ENCODE measurements at regions not wholly inside any gene's neighbourhood (a gene's known extent, or its start where the extent isn't known, plus 50 kb on each side); places are given as distances from the start of the nearest gene placed in this dataset.
"Not testable (repeated sequence)": the region's sequence is repeated elsewhere in the genome, so short reads cannot be mapped to it uniquely, and the experiment has no call there.

DNA sequence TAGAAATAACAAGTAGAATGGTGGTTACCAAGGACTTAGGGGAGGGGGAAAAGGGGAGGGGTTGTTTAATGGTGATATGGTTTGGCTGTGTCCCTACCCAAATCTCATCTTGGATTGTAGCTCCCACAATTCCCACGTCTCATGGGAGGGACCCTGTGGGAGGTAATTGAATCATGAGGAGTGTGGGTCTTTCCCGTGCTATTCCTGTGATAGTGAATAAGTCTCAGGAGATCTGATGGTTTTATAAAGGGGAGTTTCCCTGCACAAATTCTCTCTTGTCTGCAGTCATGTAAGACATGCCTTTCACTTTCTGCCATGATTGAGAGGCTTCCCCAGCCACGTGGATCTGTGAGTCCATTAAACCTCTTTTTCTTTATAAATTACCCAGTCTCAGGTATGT is 102.9 kb upstream of the PIAS1 start:
- ATAC-seq; H3K4me3 Mint-ChIP-seq; H3K27me3 Mint-ChIP-seq; CTCF ChIA-PET; DNase-seq; POLR2A ChIA-PET; H3K27ac Mint-ChIP-seq; H3K9me3 Mint-ChIP-seq (ENCODE audit: low read depth); H3K36me3 Mint-ChIP-seq (ENCODE audit: low read depth); intact Hi-C loops (cut with DNase I, micrococcal nuclease); H3K4me1 Mint-ChIP-seq: not testable (repeated sequence)

DNA sequence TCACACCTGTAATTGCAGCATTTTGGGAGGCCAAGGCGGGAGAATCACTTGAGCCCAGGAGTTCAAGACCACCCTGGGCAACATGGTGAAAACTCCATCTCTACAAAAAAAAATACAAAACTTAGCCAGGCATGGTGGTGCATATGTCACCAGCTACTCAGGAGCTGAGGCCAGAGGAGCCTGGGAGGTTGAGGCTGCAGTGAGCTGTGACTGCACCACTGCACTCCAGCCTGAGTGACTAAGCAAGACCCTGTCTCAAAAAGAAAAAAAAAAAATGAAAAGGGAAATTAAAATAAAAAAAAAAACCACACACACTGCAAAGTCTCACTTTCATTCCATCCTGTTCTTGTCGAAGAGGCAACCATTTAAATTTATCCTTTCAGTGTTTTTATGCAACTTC is 100.8 kb upstream of the PIAS1 start:
- ATAC-seq (no peak), DNase-seq (no peak)
- no peak overlapping the region for H3K27ac Mint-ChIP-seq
- ChIA-PET CTCF (no interaction called here), POLR2A (no interaction called here)
- H3K9me3 Mint-ChIP-seq (ENCODE audit: low read depth): no peaks in the 10 kb centered on the region
- no peaks in the 10 kb centered on the region for H3K36me3 Mint-ChIP-seq (ENCODE audit: low read depth)
- H3K4me3 Mint-ChIP-seq: no peak overlapping the region
- intact Hi-C loops (cut with DNase I, micrococcal nuclease): no loop called here
- H3K4me1 Mint-ChIP-seq: no peaks in the 10 kb centered on the region
- peaks cover 6% of the 10 kb centered on the region for H3K27me3 Mint-ChIP-seq

DNA sequence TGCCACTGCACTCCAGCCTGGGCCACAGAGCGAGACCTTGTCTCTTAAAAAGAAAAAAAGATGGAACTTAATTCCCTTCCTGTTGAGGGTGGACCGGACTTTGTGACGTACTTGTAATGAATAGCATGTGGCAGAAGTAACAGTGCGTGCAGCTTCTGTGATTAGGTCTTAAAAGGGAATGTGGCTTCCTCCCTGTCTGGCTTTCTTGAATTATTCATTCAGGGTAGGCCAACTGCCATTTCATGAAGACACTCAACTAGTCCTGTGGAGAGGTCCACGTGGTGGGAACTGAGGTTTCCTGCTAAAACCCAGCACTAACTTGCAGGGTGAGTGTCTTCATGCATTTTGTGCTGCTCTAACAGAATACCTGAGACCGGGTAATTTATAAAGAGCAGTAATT is 98.9 kb upstream of the PIAS1 start:
- H3K4me3 Mint-ChIP-seq: no peak overlapping the region
- no peak for ATAC-seq
- H3K4me1 Mint-ChIP-seq: no peaks in the 10 kb centered on the region
- no peaks in the 10 kb centered on the region for H3K9me3 Mint-ChIP-seq (ENCODE audit: low read depth)
- ChIA-PET CTCF (no interaction called here), POLR2A (no interaction called here)
- no peak for DNase-seq
- peaks cover 10% of the 10 kb centered on the region for H3K27me3 Mint-ChIP-seq
- intact Hi-C loops (cut with DNase I, micrococcal nuclease): no loop called here
- H3K36me3 Mint-ChIP-seq (ENCODE audit: low read depth): no peaks in the 10 kb centered on the region
- H3K27ac Mint-ChIP-seq: no peak overlapping the region

DNA sequence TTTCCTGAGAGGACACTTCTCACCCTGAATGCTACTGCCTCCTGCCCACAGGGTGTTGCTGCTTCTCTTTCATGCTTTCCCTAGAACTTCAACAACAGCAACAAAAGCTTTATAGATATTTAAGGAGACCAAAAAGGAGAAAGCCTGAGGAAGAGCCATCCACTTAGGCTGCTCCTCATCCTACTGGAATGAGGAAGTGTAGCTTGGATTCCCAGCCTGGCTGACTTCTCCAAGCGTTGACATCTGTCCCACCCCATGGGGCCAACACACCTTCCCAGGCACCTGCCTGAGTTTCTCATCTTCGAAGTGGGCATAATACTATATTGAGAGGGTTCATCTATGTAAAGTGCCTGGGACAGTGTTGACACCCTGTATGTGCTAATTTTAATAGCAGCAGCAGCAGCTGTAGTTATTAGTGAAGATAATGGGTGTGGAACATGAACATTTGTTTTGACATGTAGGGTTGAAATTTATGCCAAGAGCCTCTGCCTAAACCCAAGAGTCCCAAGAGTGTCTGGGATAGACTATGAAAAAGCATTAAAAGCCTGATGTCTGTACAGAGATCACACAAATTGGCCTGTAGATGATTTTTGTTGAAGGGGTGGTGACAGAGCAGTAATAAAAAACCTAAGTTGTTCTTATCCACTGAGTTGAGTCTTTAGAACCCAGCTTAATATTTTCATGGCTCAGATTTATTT is 96.5 kb upstream of the PIAS1 start:
- ChIA-PET CTCF (interaction anchor here (1.2 kb wide), 1 partner anchor 10 kb away, joined by 3 read pairs; no protein-coding TSS in a partner anchor), POLR2A (no interaction called here)
- intact Hi-C loops (cut with DNase I, micrococcal nuclease): no loop called here
- Mint-ChIP-seq H3K9me3 (ENCODE audit: low read depth) (no peaks in the 10 kb centered on the region), H3K4me1 (peaks cover 4% of the 10 kb centered on the region), H3K27ac (no peak overlapping the region), H3K4me3 (no peak overlapping the region), H3K36me3 (ENCODE audit: low read depth) (no peaks in the 10 kb centered on the region), H3K27me3 (peaks cover 5% of the 10 kb centered on the region)
- ATAC-seq (no peak), DNase-seq (no peak)

DNA sequence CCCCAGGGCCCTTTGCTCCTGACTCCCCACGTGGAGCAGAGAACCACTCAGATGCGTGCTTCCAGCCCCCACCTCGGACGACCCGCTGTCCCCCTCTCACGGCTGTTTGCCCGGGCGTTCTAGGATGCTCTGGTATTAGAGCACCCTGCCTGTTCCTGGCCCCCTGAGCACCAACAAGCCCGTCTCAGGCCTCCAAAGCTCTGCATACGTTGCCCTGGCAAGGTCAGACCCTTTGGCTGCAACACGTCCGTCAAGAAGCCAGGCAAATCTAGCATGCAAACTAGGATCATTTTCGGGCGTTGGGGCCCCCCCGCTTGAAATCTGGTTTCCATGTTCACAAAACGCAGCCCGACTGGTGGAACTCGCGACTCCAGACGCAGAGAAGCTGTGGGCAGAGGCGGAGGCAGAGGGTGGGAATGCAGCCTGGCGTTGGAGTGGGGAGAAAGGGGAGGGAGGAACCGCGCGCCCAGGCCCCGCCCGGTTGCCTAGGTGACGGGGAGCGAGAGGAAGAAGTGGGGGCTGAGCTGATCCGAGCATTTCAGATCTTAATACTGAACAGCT is 86.2 kb upstream of the PIAS1 start:
- peak; percentile 33 for ATAC-seq
- POLR2A ChIA-PET: no interaction called here
- Mint-ChIP-seq H3K4me1 (peaks cover 8% of the 10 kb centered on the region), H3K27ac (no peak overlapping the region), H3K36me3 (ENCODE audit: low read depth) (no peaks in the 10 kb centered on the region), H3K4me3 (no peak overlapping the region), H3K9me3 (ENCODE audit: low read depth) (no peaks in the 10 kb centered on the region), H3K27me3 (peaks cover 25% of the 10 kb centered on the region)
- intact Hi-C loops (cut with DNase I, micrococcal nuclease): no loop called here
- CTCF ChIA-PET: no interaction called here
- peak; percentile 24 for DNase-seq

DNA sequence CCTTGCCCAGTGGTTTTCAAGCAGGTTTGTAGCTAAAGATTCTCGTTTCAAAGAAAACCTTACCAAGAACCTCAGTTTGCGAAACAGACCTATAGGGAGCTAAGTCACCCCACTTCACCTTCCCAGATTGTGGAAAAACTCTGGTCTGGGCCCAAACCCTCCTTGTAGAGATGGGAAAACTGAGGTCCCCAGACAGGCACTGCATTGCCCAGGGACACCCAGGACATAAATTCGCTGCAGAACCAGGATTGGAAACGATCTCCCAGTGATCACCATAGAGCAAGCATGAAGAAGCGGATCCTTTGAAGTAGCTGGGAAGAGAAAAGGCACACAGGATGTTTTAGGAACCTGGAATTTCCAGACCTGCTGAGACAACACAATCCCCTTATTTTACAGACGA is 85.6 kb upstream of the PIAS1 start:
- Mint-ChIP-seq H3K4me3 (no peak overlapping the region), H3K36me3 (ENCODE audit: low read depth) (no peaks in the 10 kb centered on the region), H3K27ac (no peak overlapping the region), H3K4me1 (peaks cover 8% of the 10 kb centered on the region), H3K27me3 (peaks cover 25% of the 10 kb centered on the region), H3K9me3 (ENCODE audit: low read depth) (no peaks in the 10 kb centered on the region)
- ATAC-seq (no peak), DNase-seq (no peak)
- CTCF ChIA-PET: no interaction called here
- intact Hi-C loops (cut with DNase I, micrococcal nuclease): no loop called here
- POLR2A ChIA-PET: no interaction called here

DNA sequence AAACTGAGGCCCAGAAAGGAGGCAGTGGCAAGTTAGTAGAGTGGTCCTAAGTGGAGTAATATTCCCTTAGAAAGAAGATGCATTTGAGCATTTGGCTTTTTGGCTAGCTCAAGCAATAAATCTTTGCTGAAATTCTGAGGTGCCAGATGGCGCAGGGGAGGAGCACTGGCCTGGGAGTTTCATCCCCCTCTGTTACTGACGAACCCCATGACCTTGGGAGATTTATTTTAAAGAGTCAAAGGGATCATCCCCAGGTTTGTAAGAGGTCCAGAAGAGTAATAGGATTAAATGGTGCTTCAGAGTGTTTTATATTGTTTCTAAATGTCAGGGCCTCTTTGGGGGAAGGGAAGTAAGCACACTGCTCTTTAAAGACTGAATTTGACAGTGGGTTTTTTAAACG is 85.1 kb upstream of the PIAS1 start:
- Mint-ChIP-seq H3K36me3 (ENCODE audit: low read depth) (no peaks in the 10 kb centered on the region), H3K27me3 (peaks cover 25% of the 10 kb centered on the region), H3K4me3 (no peak overlapping the region), H3K27ac (no peak overlapping the region), H3K9me3 (ENCODE audit: low read depth) (no peaks in the 10 kb centered on the region), H3K4me1 (peaks cover 8% of the 10 kb centered on the region)
- ATAC-seq: no peak
- CTCF ChIA-PET: no interaction called here
- DNase-seq: no peak
- POLR2A ChIA-PET: no interaction called here
- intact Hi-C loops (cut with DNase I, micrococcal nuclease): no loop called here

DNA sequence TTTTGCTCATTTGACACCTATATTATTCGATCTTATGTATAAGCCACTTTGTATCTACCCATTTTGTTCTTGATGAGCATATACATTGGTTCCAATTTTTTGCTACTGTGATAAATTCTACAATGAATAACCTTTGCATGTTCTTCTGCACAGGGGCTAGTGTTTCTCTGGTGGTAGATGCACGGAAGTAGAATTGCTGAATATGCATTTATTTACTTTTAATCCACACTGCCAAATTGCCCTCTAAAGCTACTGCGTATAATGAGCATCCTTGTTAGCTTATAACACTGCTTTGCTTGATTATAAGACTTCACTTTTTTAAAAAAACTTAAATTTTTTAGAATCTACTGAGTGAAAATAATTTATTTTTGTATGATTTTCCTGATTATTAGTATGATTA is 84.2 kb upstream of the PIAS1 start:
- ChIA-PET CTCF (interaction anchor here (0.5 kb wide), 1 partner anchor 52 kb away, joined by 3 read pairs; no protein-coding TSS in a partner anchor), POLR2A (no interaction called here)
- ATAC-seq (no peak), DNase-seq (no peak)
- no peaks in the 10 kb centered on the region for H3K36me3 Mint-ChIP-seq (ENCODE audit: low read depth)
- H3K4me1 Mint-ChIP-seq: peaks cover 8% of the 10 kb centered on the region
- no peak overlapping the region for H3K4me3 Mint-ChIP-seq
- intact Hi-C loops (cut with DNase I, micrococcal nuclease): no loop called here
- H3K9me3 Mint-ChIP-seq (ENCODE audit: low read depth): no peaks in the 10 kb centered on the region
- peaks cover 25% of the 10 kb centered on the region for H3K27me3 Mint-ChIP-seq
- H3K27ac Mint-ChIP-seq: no peak overlapping the region

DNA sequence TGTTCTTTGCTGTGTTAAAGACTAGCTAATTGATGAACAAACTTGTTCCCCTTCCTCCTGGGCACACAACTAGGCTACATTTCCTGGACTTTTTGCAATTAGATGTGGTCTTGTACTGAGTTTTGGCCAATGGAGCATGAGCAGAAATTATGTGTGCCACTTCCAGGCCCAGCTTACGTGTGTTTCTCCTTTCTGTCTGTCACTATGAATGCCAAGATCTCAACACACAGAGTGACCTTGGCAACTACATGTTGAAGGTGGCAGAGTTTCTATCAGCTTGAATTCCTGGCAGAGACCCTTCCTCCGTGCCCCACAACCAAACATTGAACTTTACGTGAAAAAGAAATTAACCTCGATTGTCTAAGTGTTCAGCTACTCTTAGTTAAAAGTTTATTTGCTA is 81.7 kb upstream of the PIAS1 start:
- Mint-ChIP-seq H3K4me3 (no peak overlapping the region), H3K27ac (no peak overlapping the region), H3K9me3 (ENCODE audit: low read depth) (no peaks in the 10 kb centered on the region), H3K36me3 (ENCODE audit: low read depth) (no peaks in the 10 kb centered on the region), H3K4me1 (peaks cover 8% of the 10 kb centered on the region), H3K27me3 (peaks cover 27% of the 10 kb centered on the region)
- intact Hi-C loops (cut with DNase I, micrococcal nuclease): no loop called here
- ATAC-seq (no peak), DNase-seq (no peak)
- CTCF ChIA-PET: interaction anchor here (0.6 kb wide), 1 partner anchor 892 kb away, joined by 3 read pairs; no protein-coding TSS in a partner anchor
- POLR2A ChIA-PET: no interaction called here

DNA sequence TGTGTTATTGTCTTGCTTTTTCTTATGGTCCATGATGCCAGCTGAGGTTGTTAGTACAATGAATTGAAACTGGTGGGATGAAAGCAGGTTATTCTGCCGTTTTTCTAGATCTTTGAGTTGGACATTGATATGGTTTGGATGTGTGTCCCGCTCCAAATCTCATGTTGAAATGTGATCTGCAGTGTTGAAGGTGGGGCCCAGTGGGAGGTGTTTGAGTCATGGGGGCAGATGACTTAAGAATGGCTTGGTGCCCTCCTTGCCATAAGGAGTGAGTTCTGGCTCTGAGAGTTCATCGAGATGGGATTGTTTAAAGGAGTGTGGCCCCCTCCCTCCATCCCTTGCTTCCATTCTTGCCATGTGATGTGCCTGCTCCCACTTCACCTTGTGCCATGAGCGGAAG is 80.3 kb upstream of the PIAS1 start:
- Mint-ChIP-seq H3K27ac (no peak overlapping the region), H3K36me3 (ENCODE audit: low read depth) (no peaks in the 10 kb centered on the region), H3K9me3 (ENCODE audit: low read depth) (peaks cover 1% of the 10 kb centered on the region), H3K4me1 (no peaks in the 10 kb centered on the region), H3K4me3 (no peak overlapping the region), H3K27me3 (peaks cover 15% of the 10 kb centered on the region)
- CTCF ChIA-PET: no interaction called here
- intact Hi-C loops (cut with DNase I, micrococcal nuclease): no loop called here
- POLR2A ChIA-PET: interaction anchor here (0.6 kb wide), 1 partner anchor 255 kb away, joined by 3 read pairs; no protein-coding TSS in a partner anchor
- ATAC-seq (no peak), DNase-seq (no peak)

DNA sequence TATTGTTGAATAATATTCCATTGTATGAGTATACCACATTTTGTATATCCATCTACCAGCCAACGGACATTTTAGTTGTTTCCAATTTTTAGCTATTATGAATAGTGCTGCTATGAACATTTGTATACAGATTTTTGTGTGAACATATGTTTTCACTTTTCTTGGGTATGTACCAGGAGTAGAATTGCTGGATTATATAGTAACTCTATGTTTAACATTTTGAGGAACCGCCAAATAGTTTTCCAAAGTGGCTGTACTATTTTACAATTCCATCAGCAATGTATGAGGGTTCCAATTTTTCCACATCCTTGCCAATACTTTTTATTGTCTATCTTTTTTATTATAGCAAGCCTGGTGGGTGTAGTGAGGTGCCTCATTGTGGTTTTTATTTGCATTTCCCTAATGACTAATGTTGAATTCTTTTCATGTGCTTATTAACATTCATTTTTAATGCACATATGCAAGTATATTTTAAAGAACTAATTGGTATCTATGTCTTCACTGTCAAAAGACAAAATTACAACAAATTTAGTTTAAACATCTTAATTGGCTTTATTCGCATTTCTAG is 77.5 kb upstream of the PIAS1 start:
- H3K9me3 Mint-ChIP-seq (ENCODE audit: low read depth): peaks cover 6% of the 10 kb centered on the region
- ATAC-seq: no peak
- H3K27ac Mint-ChIP-seq: no peak overlapping the region
- no peaks in the 10 kb centered on the region for H3K4me1 Mint-ChIP-seq
- intact Hi-C loops (cut with DNase I, micrococcal nuclease): no loop called here
- H3K4me3 Mint-ChIP-seq: no peak overlapping the region
- peaks cover 5% of the 10 kb centered on the region for H3K27me3 Mint-ChIP-seq
- DNase-seq: no peak
- H3K36me3 Mint-ChIP-seq (ENCODE audit: low read depth): no peaks in the 10 kb centered on the region
- ChIA-PET CTCF (no interaction called here), POLR2A (interaction anchor here (0.7 kb wide), 1 partner anchor 138 kb away, joined by 3 read pairs; no protein-coding TSS in a partner anchor)

DNA sequence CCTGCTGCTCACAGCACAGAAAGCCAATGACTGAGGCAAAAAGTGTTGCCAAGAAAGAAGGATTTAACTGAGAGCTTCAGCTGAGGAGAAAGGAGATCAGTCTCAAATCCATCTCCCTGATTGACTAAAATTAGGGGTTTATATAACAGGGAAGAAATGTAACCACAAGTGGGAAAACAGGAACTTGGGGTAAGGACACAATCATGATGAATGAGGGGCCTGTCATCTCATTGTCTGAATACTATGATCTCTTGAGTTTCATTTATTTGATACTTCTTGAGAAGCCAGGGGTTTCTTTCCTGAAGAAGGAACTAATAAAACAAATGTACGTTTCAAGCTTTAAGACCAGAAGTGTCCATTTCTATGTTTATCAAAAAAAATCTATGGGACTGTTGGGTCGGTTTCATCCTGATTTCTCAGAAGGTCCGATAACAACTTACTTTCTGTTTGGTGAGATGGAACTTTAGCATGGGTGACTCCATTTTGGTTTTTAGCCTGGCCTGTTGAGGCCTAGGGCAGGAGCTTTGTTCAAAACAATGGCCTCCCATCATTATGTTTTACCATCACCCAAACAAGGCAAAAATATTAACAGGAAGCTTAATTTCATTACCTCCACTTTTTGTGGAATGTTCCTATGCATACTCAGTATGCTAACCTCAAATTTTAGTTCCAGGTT is 76.6 kb upstream of the PIAS1 start:
- intact Hi-C loops (cut with DNase I, micrococcal nuclease): no loop called here
- CTCF ChIA-PET: no interaction called here
- peaks cover 6% of the 10 kb centered on the region for H3K9me3 Mint-ChIP-seq (ENCODE audit: low read depth)
- no peak for ATAC-seq
- H3K36me3 Mint-ChIP-seq (ENCODE audit: low read depth): no peaks in the 10 kb centered on the region
- DNase-seq: no peak
- H3K4me1 Mint-ChIP-seq: no peaks in the 10 kb centered on the region
- H3K27me3 Mint-ChIP-seq: peaks cover 2% of the 10 kb centered on the region
- POLR2A ChIA-PET: no interaction called here
- no peak overlapping the region for H3K27ac Mint-ChIP-seq
- H3K4me3 Mint-ChIP-seq: no peak overlapping the region

Data from activated CD4-positive, alpha-beta T cell treated with anti-CD3 and anti-CD28 coated beads for 36 hours (primary cell).